ENCODE measurements at regions not wholly inside any gene's neighbourhood (a gene's known extent, or its start where the extent isn't known, plus 50 kb on each side); places are given as distances from the start of the nearest gene placed in this dataset.

DNA sequence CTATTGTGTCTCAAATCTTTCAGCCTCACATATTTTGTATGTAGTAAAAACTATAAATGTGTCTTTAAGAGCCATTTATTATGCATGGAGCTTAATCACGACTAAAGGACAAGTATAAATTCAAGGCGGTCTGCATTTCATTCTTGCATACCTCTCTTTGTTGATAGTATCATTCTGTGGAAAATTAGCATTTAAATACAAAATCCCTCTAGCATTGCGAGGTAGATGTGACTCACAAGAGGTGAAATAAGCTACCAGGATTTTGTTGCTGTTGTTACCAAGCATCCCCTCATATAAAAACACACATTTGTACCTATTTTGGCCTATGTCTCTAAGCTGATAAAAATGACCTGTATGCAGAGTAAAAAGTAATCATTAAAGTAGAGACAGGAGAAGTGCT, 537.4 kb upstream of the LUZP2 start:
- intact Hi-C loops (cut with DNase I), result no loop called here
- H3K27me3 ChIP-seq, result no peaks in the 10 kb centered on the region
- H3K36me3 ChIP-seq, result no peaks in the 10 kb centered on the region
- 44 to 46% methylated on average over 3 of the region's 3 CpGs for WGBS, 2 donors
- no peaks in the 10 kb centered on the region for H3K4me1 ChIP-seq
- peaks cover 0 to 6% (median 5%) of the 10 kb centered on the region in 3 donors for H3K9me3 ChIP-seq
- no peak for TF ChIP-seq POLR2A (IDR thresholded peaks at IDR 0.05)
- TF ChIP-seq, protein P1, sequence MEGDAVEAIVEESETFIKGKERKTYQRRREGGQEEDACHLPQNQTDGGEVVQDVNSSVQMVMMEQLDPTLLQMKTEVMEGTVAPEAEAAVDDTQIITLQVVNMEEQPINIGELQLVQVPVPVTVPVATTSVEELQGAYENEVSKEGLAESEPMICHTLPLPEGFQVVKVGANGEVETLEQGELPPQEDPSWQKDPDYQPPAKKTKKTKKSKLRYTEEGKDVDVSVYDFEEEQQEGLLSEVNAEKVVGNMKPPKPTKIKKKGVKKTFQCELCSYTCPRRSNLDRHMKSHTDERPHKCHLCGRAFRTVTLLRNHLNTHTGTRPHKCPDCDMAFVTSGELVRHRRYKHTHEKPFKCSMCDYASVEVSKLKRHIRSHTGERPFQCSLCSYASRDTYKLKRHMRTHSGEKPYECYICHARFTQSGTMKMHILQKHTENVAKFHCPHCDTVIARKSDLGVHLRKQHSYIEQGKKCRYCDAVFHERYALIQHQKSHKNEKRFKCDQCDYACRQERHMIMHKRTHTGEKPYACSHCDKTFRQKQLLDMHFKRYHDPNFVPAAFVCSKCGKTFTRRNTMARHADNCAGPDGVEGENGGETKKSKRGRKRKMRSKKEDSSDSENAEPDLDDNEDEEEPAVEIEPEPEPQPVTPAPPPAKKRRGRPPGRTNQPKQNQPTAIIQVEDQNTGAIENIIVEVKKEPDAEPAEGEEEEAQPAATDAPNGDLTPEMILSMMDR (IDR thresholded peaks at IDR 0.05), result no peak
- H3K27ac ChIP-seq, result no peak overlapping the region
- H3K4me3 ChIP-seq, result no peak overlapping the region
- DNase-seq, result no peak

DNA sequence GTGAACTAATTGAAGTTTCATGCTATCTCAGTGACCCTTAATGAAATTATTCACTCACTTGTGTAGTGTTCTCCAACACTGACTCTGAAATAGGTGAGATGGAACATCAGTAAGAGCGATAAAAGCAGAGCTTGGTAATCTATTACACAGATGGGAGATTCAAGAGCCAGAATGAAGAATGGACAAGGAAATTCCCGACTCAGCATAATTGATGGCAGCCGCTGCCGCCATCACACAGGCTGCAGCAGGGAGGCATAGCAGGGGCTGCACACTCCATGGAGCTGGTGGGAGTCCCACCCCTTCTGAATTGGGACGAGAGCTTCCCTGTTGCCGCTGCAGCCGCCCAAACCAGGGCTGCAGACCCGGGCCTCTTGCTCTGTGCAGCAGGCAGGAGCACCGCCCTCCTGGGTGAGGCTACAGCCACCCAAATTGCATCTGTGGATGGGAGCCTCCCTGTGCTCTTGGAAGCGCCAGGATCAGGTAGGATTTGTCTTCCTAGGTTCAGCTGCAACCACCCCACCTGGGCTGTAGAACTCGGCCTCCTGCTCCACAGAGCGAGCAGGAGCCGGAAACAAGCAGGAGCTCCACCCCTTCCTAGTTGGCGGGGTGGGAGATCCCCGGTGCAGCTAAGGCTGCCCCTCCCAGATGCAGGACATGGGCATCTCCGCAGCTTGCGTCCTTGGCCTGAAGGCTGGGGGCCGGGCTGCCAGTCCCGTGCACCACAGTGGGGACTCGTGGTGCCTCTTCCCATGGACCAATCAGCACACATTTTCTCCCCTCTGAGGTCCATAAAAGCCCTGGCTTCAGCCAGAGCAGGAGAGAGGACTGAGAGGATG, 535.1 kb upstream of the LUZP2 start:
- no peaks in the 10 kb centered on the region for H3K4me1 ChIP-seq
- no peak for DNase-seq
- no peak overlapping the region for H3K4me3 ChIP-seq
- TF ChIP-seq POLR2A (IDR thresholded peaks at IDR 0.05), result no peak
- TF ChIP-seq, protein P1 (IDR thresholded peaks at IDR 0.05), result no peak
- H3K27ac ChIP-seq, result no peak overlapping the region
- H3K9me3 ChIP-seq, result peaks cover 0 to 6% (median 5%) of the 10 kb centered on the region in 3 donors
- intact Hi-C loops (cut with DNase I), result no loop called here
- no peaks in the 10 kb centered on the region for H3K36me3 ChIP-seq
- 80% methylated on average over 7 of the region's 20 CpGs; no CpG with 5 or more reads in 1 of the 2 donors for WGBS, 2 donors
- no peaks in the 10 kb centered on the region for H3K27me3 ChIP-seq

DNA sequence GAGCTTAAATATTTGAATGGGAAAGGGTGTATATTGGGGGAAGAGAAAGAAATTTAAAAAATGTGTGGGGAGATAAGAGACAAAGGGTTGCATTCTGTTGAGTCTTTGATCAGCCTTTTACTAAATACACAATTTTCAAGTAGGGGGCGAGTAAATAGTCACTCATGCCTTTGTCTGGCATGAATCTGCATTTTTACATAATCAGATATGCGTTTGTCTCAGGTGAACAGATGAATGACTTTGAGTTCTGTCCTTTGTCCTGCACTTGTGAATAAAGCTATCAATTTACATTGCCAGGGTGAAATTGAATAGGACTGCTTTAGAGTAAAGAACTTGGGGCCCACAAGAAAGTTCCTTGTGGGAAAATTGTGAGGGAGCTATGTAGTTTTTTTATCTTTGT, 523.6 kb upstream of the LUZP2 start:
- H3K4me1 ChIP-seq, result no peaks in the 10 kb centered on the region
- H3K27ac ChIP-seq, result no peak overlapping the region
- 48 to 56% methylated on average over 2 of the region's 2 CpGs for WGBS, 2 donors
- no peak overlapping the region for H3K4me3 ChIP-seq
- intact Hi-C loops (cut with DNase I), result no loop called here
- H3K9me3 ChIP-seq, result peaks cover 0 to 4% (median 0%) of the 10 kb centered on the region in 3 donors
- H3K27me3 ChIP-seq, result no peaks in the 10 kb centered on the region
- no peaks in the 10 kb centered on the region for H3K36me3 ChIP-seq
- no peak for DNase-seq
- no peak for TF ChIP-seq POLR2A (IDR thresholded peaks at IDR 0.05)
- TF ChIP-seq, protein P1 (IDR thresholded peaks at IDR 0.05), result no peak

DNA sequence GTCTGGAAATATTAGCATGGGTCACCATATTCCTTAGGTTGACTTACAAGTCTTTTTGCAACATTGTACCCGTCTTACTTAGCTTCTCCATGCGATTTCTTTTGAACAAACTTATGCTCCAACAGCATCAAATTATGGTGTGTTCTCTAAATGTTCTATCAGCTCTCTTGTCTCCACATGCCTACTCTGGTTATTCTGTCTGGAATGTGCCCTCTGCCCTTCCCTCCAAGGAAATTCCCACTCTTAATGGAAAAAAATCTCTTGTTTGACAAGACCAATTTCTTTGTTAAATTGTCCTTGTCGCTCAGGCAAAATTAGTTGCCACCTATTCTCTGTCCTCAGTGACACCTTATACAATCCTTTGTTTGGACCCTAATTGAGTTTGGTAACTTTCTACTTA, 522.8 kb upstream of the LUZP2 start:
- H3K9me3 ChIP-seq, result peaks cover 0 to 4% (median 0%) of the 10 kb centered on the region in 3 donors
- H3K27ac ChIP-seq, result no peak overlapping the region
- H3K36me3 ChIP-seq, result no peaks in the 10 kb centered on the region
- DNase-seq, result no peak
- H3K4me3 ChIP-seq, result no peak overlapping the region
- no peak for TF ChIP-seq POLR2A (IDR thresholded peaks at IDR 0.05)
- TF ChIP-seq, protein P1 (IDR thresholded peaks at IDR 0.05), result no peak
- intact Hi-C loops (cut with DNase I), result no loop called here
- no peaks in the 10 kb centered on the region for H3K27me3 ChIP-seq
- no peaks in the 10 kb centered on the region for H3K4me1 ChIP-seq
- WGBS, 2 donors, result 25 to 33% methylated on average over 3 of the region's 3 CpGs

DNA sequence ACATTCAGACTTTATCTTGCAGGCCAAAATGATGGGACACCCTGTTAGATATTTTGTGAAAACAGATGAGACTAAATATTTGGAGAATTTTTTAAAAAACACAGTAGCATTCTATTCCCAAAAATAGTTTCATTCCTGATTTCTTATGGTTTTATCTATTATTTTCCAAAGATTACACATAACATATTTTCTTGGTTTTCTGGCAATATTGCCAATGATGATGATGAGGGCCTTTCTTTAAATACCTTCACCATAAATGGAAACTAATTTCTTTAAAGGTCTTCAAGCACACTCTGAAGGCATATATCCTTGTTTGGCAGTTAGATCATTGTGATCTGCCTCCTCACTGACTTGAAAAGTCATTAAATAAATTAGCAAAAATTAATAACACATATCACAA, 522.3 kb upstream of the LUZP2 start:
- Histone ChIP-seq H3K4me1 (no peaks in the 10 kb centered on the region), H3K9me3 (peaks cover 0 to 4% (median 0%) of the 10 kb centered on the region in 3 donors), H3K27ac (no peak overlapping the region), H3K4me3 (no peak overlapping the region), H3K27me3 (no peaks in the 10 kb centered on the region), H3K36me3 (no peaks in the 10 kb centered on the region)
- DNase-seq, result no peak
- intact Hi-C loops (cut with DNase I), result no loop called here
- TF ChIP-seq, protein P1 (IDR thresholded peaks at IDR 0.05), result no peak
- no peak for TF ChIP-seq POLR2A (IDR thresholded peaks at IDR 0.05)

All from esophagus squamous epithelium (tissue), 5 donors.